HepG2 (cell line): ENCODE measurements at regions not wholly inside any gene's neighbourhood (a gene's known extent, or its start where the extent isn't known, plus 50 kb on each side); places are given as distances from the start of the nearest gene placed in this dataset.

Source experiments
- ESRRA ChIP-seq: sonication (generic); formaldehyde crosslinking; IDR thresholded peaks from 2 replicates; pipeline ENCODE4 v1.5.1; 2020; ENCODE audit warnings: mild to moderate bottlenecking, low read depth, missing genetic modification reagents
- ETV6 ChIP-seq: sonication (generic); formaldehyde crosslinking; conservative IDR thresholded peaks from 2 replicates; pipeline ENCODE4 v1.4.0; 2020; ENCODE audit warnings: missing genetic modification reagents
- ZFP36 ChIP-seq: fragments of 150-350 bp; IDR thresholded peaks from 2 replicates; pipeline ENCODE4 v1.6.1; 2018; ENCODE audit warnings: borderline replicate concordance, low read length, low read depth; ENCODE audit not compliant: partially characterized antibody
- ZNF318 ChIP-seq: sonication (generic); formaldehyde crosslinking; IDR thresholded peaks from 2 replicates; pipeline ENCODE4 v1.4.0; 2020; ENCODE audit warnings: mild to moderate bottlenecking, missing genetic modification reagents

GRCh38 chr13:109483284-109483683 lies 303.1 kb downstream of the IRS2 start:
- no peak for TF ChIP-seq ZFP36
- TF ChIP-seq ETV6 (CRISPR knock-in tag): no peak
- no peak for TF ChIP-seq ESRRA
- no peak for TF ChIP-seq ZNF318 (CRISPR knock-in tag)
